Fibroblast of mammary gland (primary cell): ENCODE measurements at regions not wholly inside any gene's neighbourhood (a gene's known extent, or its start where the extent isn't known, plus 50 kb on each side); places are given as distances from the start of the nearest gene placed in this dataset.

Experiments used
- DNase-seq: peaks from one replicate; pipeline ENCODE4 v3.0.0-alpha.2; 2010; ENCODE audit warnings: low read depth
- H3K4me3 ChIP-seq: 2 replicates; pipeline ENCODE4 v1.5.1; 2011; ENCODE audit warnings: low read depth, mild to moderate bottlenecking, low read length, moderate library complexity; ENCODE audit not compliant: control insufficient read depth
- CTCF ChIP-seq: conservative IDR thresholded peaks from 2 replicates; pipeline ENCODE4 v1.5.1; 2011; ENCODE audit warnings: low read depth, low read length, inconsistent platforms; ENCODE audit not compliant: control insufficient read depth, insufficient read depth

GRCh38 chr10:105757302-105757701, 1116.2 kb downstream of the SORCS3 start:
- TF ChIP-seq CTCF: no peak
- no peak for DNase-seq

GRCh38 chr10:105756386-105756785, 1115.3 kb downstream of the SORCS3 start:
- no peak for TF ChIP-seq CTCF
- no peak for DNase-seq
- no peak overlapping the region for H3K4me3 ChIP-seq

More at GRCh38 chr10:105757302-105757701, 1116.2 kb downstream of the SORCS3 start:
- no peak overlapping the region for H3K4me3 ChIP-seq

- DNase-seq: no peak
- no peak overlapping the region for H3K4me3 ChIP-seq
- TF ChIP-seq CTCF: no peak
Observed at GRCh38 chr10:105751688-105752087, 1110.6 kb downstream of the SORCS3 start.

- no peak for DNase-seq
- H3K4me3 ChIP-seq: no peak overlapping the region
- no peak for TF ChIP-seq CTCF
Observed at GRCh38 chr10:105745596-105746148, 1104.6 kb downstream of the SORCS3 start.

- H3K4me3 ChIP-seq: no peak overlapping the region
- TF ChIP-seq CTCF: no peak
- DNase-seq: no peak
Observed at GRCh38 chr10:105743343-105744056, 1102.4 kb downstream of the SORCS3 start.

- no peak for DNase-seq
- no peak for TF ChIP-seq CTCF
Observed at GRCh38 chr10:105742923-105743322, 1101.8 kb downstream of the SORCS3 start.

More at GRCh38 chr10:105742923-105743322, 1101.8 kb downstream of the SORCS3 start:
- H3K4me3 ChIP-seq: no peak overlapping the region
